ENCODE measurements at regions not wholly inside any gene's neighbourhood (a gene's known extent, or its start where the extent isn't known, plus 50 kb on each side); places are given as distances from the start of the nearest gene placed in this dataset.

DNA sequence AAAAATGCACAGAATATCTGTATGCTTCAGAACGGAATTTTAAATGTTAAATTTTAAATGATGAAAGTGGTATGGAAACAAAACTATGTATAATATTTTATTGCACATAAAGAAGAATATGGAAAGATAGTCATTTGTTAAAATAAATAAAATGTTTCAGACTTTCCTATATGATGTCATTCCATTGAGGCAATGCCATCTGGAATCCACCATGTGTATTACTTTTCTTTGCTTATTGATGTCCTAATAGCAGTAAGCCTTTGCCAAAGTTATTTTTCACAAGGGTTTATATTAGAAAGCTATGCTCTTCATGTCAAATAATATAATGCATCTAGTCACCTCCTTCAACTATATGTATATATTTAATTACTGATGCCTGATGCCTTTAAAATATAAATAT lies 601.6 kb upstream of the PKDCC start:
- no peak overlapping the region for H3K4me3 ChIP-seq
- no peak overlapping the region for H3K27ac ChIP-seq (replicated peaks)
- H3K9me3 ChIP-seq (replicated peaks), result peaks cover 6% of the 10 kb centered on the region
- no peak for TF ChIP-seq CTCF (IDR thresholded peaks at IDR 0.05; ENCODE audit: borderline replicate concordance)
- H3K27me3 ChIP-seq (ENCODE audit: low read depth), result no peaks in the 10 kb centered on the region
- no peaks in the 10 kb centered on the region for H3K36me3 ChIP-seq
- no peak for DNase-seq
- intact Hi-C loops (cut with micrococcal nuclease), result no loop called here
- no peaks in the 10 kb centered on the region for H3K4me1 ChIP-seq

DNA sequence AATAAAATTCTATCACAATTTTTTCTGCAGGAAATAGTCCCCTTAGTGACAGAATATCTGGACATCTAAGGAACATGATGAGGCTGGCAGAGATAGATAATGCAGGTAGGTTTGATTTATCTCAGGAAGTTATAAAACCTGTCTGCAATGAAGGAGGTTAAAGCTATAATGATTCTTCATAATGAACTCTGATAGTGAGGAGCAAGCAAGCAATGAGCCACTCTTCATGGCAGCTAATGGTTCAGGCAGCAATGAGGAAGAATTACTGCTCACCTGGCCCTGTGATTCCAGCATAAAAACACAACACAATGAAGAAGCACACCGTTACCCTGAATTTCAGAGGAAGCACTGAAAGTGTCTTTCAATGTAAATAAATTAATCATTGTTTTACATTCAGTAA lies 599.6 kb upstream of the PKDCC start:
- no peak overlapping the region for H3K4me3 ChIP-seq
- no peaks in the 10 kb centered on the region for H3K36me3 ChIP-seq
- peaks cover 15% of the 10 kb centered on the region for H3K9me3 ChIP-seq (replicated peaks)
- H3K4me1 ChIP-seq, result no peaks in the 10 kb centered on the region
- no peak overlapping the region for H3K27ac ChIP-seq (replicated peaks)
- no peaks in the 10 kb centered on the region for H3K27me3 ChIP-seq (ENCODE audit: low read depth)
- intact Hi-C loops (cut with micrococcal nuclease), result no loop called here
- DNase-seq, result no peak
- no peak for TF ChIP-seq CTCF (IDR thresholded peaks at IDR 0.05; ENCODE audit: borderline replicate concordance)

DNA sequence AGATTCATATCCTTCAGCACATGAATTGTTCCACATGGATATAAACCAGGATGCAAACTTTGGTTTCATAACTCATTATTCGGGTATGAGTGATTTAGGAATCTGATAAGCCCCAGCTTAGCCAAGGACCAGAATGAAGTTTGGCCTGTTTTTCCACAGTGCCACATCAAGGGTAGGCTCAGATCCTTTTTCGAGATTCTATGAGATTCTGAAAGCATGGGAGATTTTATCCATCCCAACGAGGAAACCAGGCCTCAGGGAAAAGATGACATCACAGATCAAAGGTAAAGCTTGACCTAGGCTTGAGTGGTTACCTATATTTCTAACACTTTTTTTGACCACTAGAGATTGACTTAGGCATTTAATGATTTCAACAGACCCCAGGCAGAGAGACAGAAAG lies 590.8 kb upstream of the PKDCC start:
- DNase-seq, result no peak
- Histone ChIP-seq H3K27ac (replicated peaks) (peak overlapping the region; percentile 60), H3K36me3 (no peaks in the 10 kb centered on the region), H3K4me3 (no peak overlapping the region), H3K4me1 (peaks cover 12% of the 10 kb centered on the region), H3K27me3 (ENCODE audit: low read depth) (no peaks in the 10 kb centered on the region), H3K9me3 (replicated peaks) (peaks cover 2% of the 10 kb centered on the region)
- TF ChIP-seq CTCF (IDR thresholded peaks at IDR 0.05; ENCODE audit: borderline replicate concordance), result no peak
- intact Hi-C loops (cut with micrococcal nuclease), result no loop called here

DNA sequence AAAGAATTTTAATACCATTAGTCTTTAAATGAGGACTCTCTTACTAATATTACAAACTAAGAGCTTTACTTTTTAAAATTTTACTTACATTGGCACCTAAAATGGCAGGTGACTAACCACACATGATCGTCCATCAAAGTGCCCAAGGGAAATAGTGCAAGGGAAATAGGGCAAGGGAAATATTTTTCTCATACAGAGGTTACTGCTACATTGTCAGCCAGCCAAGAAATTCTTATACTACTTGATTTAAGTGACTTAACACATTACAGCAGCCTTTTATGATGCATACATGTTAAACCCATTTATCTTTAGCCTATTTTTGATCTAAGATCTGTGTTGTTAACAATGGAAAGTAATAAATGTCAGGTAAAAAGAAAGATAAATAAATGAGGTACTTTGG lies 587.2 kb upstream of the PKDCC start:
- Histone ChIP-seq H3K4me3 (no peak overlapping the region), H3K27ac (replicated peaks) (no peak overlapping the region), H3K4me1 (peaks cover 9% of the 10 kb centered on the region), H3K9me3 (replicated peaks) (no peaks in the 10 kb centered on the region), H3K36me3 (no peaks in the 10 kb centered on the region), H3K27me3 (ENCODE audit: low read depth) (no peaks in the 10 kb centered on the region)
- intact Hi-C loops (cut with micrococcal nuclease), result no loop called here
- DNase-seq, result no peak
- no peak for TF ChIP-seq CTCF (IDR thresholded peaks at IDR 0.05; ENCODE audit: borderline replicate concordance)

GRCh38 chr2:41464395-41464794 lies 583.4 kb upstream of the PKDCC start:
- no peaks in the 10 kb centered on the region for H3K36me3 ChIP-seq
- TF ChIP-seq CTCF (IDR thresholded peaks at IDR 0.05; ENCODE audit: borderline replicate concordance), result no peak
- H3K27ac ChIP-seq (replicated peaks), result no peak overlapping the region
- no peak for DNase-seq
- intact Hi-C loops (cut with micrococcal nuclease), result no loop called here
- H3K4me1 ChIP-seq, result no peaks in the 10 kb centered on the region
- H3K9me3 ChIP-seq (replicated peaks), result no peaks in the 10 kb centered on the region
- H3K4me3 ChIP-seq, result no peak overlapping the region
- H3K27me3 ChIP-seq (ENCODE audit: low read depth), result no peaks in the 10 kb centered on the region

- peak overlapping the region; percentile 4 for H3K27ac ChIP-seq (replicated peaks)
- intact Hi-C loops (cut with micrococcal nuclease), result no loop called here
- DNase-seq, result no peak
These were observed 571.9 kb upstream of the PKDCC start for GRCh38 chr2:41475959-41476358.

More at GRCh38 chr2:41475959-41476358, 571.9 kb upstream of the PKDCC start:
- Histone ChIP-seq H3K9me3 (replicated peaks) (no peaks in the 10 kb centered on the region), H3K4me1 (peaks cover 7% of the 10 kb centered on the region), H3K4me3 (no peak overlapping the region), H3K36me3 (no peaks in the 10 kb centered on the region), H3K27me3 (ENCODE audit: low read depth) (no peaks in the 10 kb centered on the region)
- TF ChIP-seq CTCF (IDR thresholded peaks at IDR 0.05; ENCODE audit: borderline replicate concordance), result peak; percentile 10

Measured in left ventricle myocardium inferior (tissue), 1 donor.